T-helper 2 cell treated with Interferon-gamma antibody and Interleukin-4, amounts not matched to agents 5 μg/mL and 100 μg/mL, for 36 hours (primary cell): ENCODE measurements at regions not wholly inside any gene's neighbourhood (a gene's known extent, or its start where the extent isn't known, plus 50 kb on each side); places are given as distances from the start of the nearest gene placed in this dataset.
"Not testable (repeated sequence)": the region's sequence is repeated elsewhere in the genome, so short reads cannot be mapped to it uniquely, and the experiment has no call there.

Experiments
- DNase-seq: peaks from one replicate; pipeline ENCODE4 v3.0.0; 2021; ENCODE audit warnings: low spot score
- H3K27ac Mint-ChIP-seq: one replicate; pipeline ENCODE4 v1.8.0; 2021; ENCODE audit warnings: mild to moderate bottlenecking, mixed read lengths
- H3K27me3 Mint-ChIP-seq: one replicate; pipeline ENCODE4 v1.8.0; 2021; ENCODE audit warnings: low read depth, mixed read lengths
- H3K36me3 Mint-ChIP-seq: one replicate; pipeline ENCODE4 v1.8.0; 2021; ENCODE audit warnings: low read depth, mixed read lengths
- H3K4me1 Mint-ChIP-seq: one replicate; pipeline ENCODE4 v1.8.0; 2021; ENCODE audit warnings: low read depth, mixed read lengths
- H3K4me3 Mint-ChIP-seq: one replicate; pipeline ENCODE4 v1.8.0; 2022; ENCODE audit warnings: mild to moderate bottlenecking, moderate library complexity, mixed read lengths
- H3K9me3 Mint-ChIP-seq: one replicate; pipeline ENCODE4 v1.8.0; 2021; ENCODE audit warnings: mixed read lengths

- Mint-ChIP-seq H3K36me3 (no peaks in the 10 kb centered on the region), H3K27ac (no peak overlapping the region), H3K27me3 (peaks cover 3% of the 10 kb centered on the region), H3K9me3 (no peaks in the 10 kb centered on the region), H3K4me1 (no peaks in the 10 kb centered on the region), H3K4me3 (no peak overlapping the region)
- DNase-seq = no peak
Observed at GRCh38 chr4:54428940-54429339, 199.8 kb downstream of the PDGFRA start.

GRCh38 chr4:54433686-54434085, 204.6 kb downstream of the PDGFRA start:
- Mint-ChIP-seq H3K4me1 (no peaks in the 10 kb centered on the region), H3K36me3 (no peaks in the 10 kb centered on the region), H3K9me3 (no peaks in the 10 kb centered on the region), H3K27me3 (peaks cover 5% of the 10 kb centered on the region), H3K27ac (no peak overlapping the region), H3K4me3 (no peak overlapping the region)
- no peak for DNase-seq

- H3K4me3 Mint-ChIP-seq = no peak overlapping the region
- DNase-seq = no peak
Observed at GRCh38 chr4:54439831-54440243, 210.7 kb downstream of the PDGFRA start.

GRCh38 chr4:54440394-54441136, 211.5 kb downstream of the PDGFRA start:
- no peak overlapping the region for H3K4me3 Mint-ChIP-seq
- H3K27me3 Mint-ChIP-seq = peaks cover 14% of the 10 kb centered on the region
- no peaks in the 10 kb centered on the region for H3K4me1 Mint-ChIP-seq
- no peak overlapping the region for H3K27ac Mint-ChIP-seq
- no peaks in the 10 kb centered on the region for H3K9me3 Mint-ChIP-seq
- no peaks in the 10 kb centered on the region for H3K36me3 Mint-ChIP-seq
- DNase-seq = no peak

More at GRCh38 chr4:54439831-54440243, 210.7 kb downstream of the PDGFRA start:
- H3K4me1 Mint-ChIP-seq = no peaks in the 10 kb centered on the region
- no peaks in the 10 kb centered on the region for H3K9me3 Mint-ChIP-seq
- H3K27me3 Mint-ChIP-seq = peaks cover 13% of the 10 kb centered on the region
- H3K36me3 Mint-ChIP-seq = no peaks in the 10 kb centered on the region
- H3K27ac Mint-ChIP-seq = no peak overlapping the region

- Mint-ChIP-seq H3K4me1 (no peaks in the 10 kb centered on the region), H3K27me3 (peaks cover 6% of the 10 kb centered on the region), H3K27ac (no peak overlapping the region), H3K36me3 (no peaks in the 10 kb centered on the region), H3K4me3 (no peak overlapping the region), H3K9me3 (peaks cover 12% of the 10 kb centered on the region)
- DNase-seq = no peak
Observed at GRCh38 chr4:54445866-54446265, 211.9 kb upstream of the KIT start.

- Mint-ChIP-seq H3K27ac (no peak overlapping the region), H3K4me3 (no peak overlapping the region), H3K9me3 (peaks cover 12% of the 10 kb centered on the region), H3K36me3 (no peaks in the 10 kb centered on the region), H3K4me1 (no peaks in the 10 kb centered on the region), H3K27me3 (peaks cover 6% of the 10 kb centered on the region)
- no peak for DNase-seq
Observed at GRCh38 chr4:54446581-54446980, 211.2 kb upstream of the KIT start.

GRCh38 chr4:54447304-54447703, 210.5 kb upstream of the KIT start:
- peaks cover 6% of the 10 kb centered on the region for H3K27me3 Mint-ChIP-seq
- DNase-seq = no peak
- H3K4me3 Mint-ChIP-seq = no peak overlapping the region
- H3K4me1 Mint-ChIP-seq = no peaks in the 10 kb centered on the region
- H3K36me3 Mint-ChIP-seq = no peaks in the 10 kb centered on the region
- no peak overlapping the region for H3K27ac Mint-ChIP-seq
- peaks cover 12% of the 10 kb centered on the region for H3K9me3 Mint-ChIP-seq

- peaks cover 12% of the 10 kb centered on the region for H3K9me3 Mint-ChIP-seq
- peaks cover under 1% of the 10 kb centered on the region for H3K27me3 Mint-ChIP-seq
- no peak for DNase-seq
- H3K27ac Mint-ChIP-seq = no peak overlapping the region
- no peak overlapping the region for H3K4me3 Mint-ChIP-seq
- no peaks in the 10 kb centered on the region for H3K36me3 Mint-ChIP-seq
- no peaks in the 10 kb centered on the region for H3K4me1 Mint-ChIP-seq
Observed at GRCh38 chr4:54449999-54450398, 207.8 kb upstream of the KIT start.

GRCh38 chr4:54466960-54467359, 190.8 kb upstream of the KIT start:
- H3K9me3 Mint-ChIP-seq, H3K36me3 Mint-ChIP-seq, H3K27ac Mint-ChIP-seq, DNase-seq, H3K4me3 Mint-ChIP-seq, H3K4me1 Mint-ChIP-seq, H3K27me3 Mint-ChIP-seq: not testable (repeated sequence)

- Mint-ChIP-seq H3K36me3 (no peaks in the 10 kb centered on the region), H3K9me3 (peaks cover 3% of the 10 kb centered on the region), H3K27ac (no peak overlapping the region), H3K4me1 (no peaks in the 10 kb centered on the region), H3K4me3 (no peak overlapping the region), H3K27me3 (no peaks in the 10 kb centered on the region)
- no peak for DNase-seq
Observed at GRCh38 chr4:54473077-54473545, 184.6 kb upstream of the KIT start.

- Mint-ChIP-seq H3K27me3 (no peaks in the 10 kb centered on the region), H3K9me3 (no peaks in the 10 kb centered on the region), H3K4me1 (no peaks in the 10 kb centered on the region), H3K36me3 (no peaks in the 10 kb centered on the region), H3K27ac (no peak overlapping the region), H3K4me3 (no peak overlapping the region)
- DNase-seq = no peak
Observed at GRCh38 chr4:54473798-54474197, 184.0 kb upstream of the KIT start.

- Mint-ChIP-seq H3K9me3 (no peaks in the 10 kb centered on the region), H3K4me1 (no peaks in the 10 kb centered on the region), H3K4me3 (no peak overlapping the region), H3K27me3 (no peaks in the 10 kb centered on the region), H3K36me3 (no peaks in the 10 kb centered on the region), H3K27ac (no peak overlapping the region)
- no peak for DNase-seq
Observed at GRCh38 chr4:54475546-54475945, 182.2 kb upstream of the KIT start.

GRCh38 chr4:54482529-54483200, 175.1 kb upstream of the KIT start:
- Mint-ChIP-seq H3K4me3 (no peak overlapping the region), H3K9me3 (peaks cover 5% of the 10 kb centered on the region), H3K27me3 (no peaks in the 10 kb centered on the region), H3K27ac (no peak overlapping the region), H3K36me3 (no peaks in the 10 kb centered on the region), H3K4me1 (no peaks in the 10 kb centered on the region)
- DNase-seq = no peak

- no peak for DNase-seq
- H3K27me3 Mint-ChIP-seq = no peaks in the 10 kb centered on the region
- H3K36me3 Mint-ChIP-seq = no peaks in the 10 kb centered on the region
- peaks cover 5% of the 10 kb centered on the region for H3K9me3 Mint-ChIP-seq
- no peak overlapping the region for H3K27ac Mint-ChIP-seq
- H3K4me3 Mint-ChIP-seq = no peak overlapping the region
- H3K4me1 Mint-ChIP-seq = no peaks in the 10 kb centered on the region
Observed at GRCh38 chr4:54484383-54484782, 173.4 kb upstream of the KIT start.
